Activated CD4-positive, alpha-beta T cell treated with anti-CD3 and anti-CD28 coated beads for 48 hours (primary cell): ENCODE measurements at regions not wholly inside any gene's neighbourhood (a gene's known extent, or its start where the extent isn't known, plus 50 kb on each side); places are given as distances from the start of the nearest gene placed in this dataset.

Experiments
- DNase-seq: peaks from one replicate; pipeline ENCODE4 v3.0.0-alpha.2; 2020

DNA sequence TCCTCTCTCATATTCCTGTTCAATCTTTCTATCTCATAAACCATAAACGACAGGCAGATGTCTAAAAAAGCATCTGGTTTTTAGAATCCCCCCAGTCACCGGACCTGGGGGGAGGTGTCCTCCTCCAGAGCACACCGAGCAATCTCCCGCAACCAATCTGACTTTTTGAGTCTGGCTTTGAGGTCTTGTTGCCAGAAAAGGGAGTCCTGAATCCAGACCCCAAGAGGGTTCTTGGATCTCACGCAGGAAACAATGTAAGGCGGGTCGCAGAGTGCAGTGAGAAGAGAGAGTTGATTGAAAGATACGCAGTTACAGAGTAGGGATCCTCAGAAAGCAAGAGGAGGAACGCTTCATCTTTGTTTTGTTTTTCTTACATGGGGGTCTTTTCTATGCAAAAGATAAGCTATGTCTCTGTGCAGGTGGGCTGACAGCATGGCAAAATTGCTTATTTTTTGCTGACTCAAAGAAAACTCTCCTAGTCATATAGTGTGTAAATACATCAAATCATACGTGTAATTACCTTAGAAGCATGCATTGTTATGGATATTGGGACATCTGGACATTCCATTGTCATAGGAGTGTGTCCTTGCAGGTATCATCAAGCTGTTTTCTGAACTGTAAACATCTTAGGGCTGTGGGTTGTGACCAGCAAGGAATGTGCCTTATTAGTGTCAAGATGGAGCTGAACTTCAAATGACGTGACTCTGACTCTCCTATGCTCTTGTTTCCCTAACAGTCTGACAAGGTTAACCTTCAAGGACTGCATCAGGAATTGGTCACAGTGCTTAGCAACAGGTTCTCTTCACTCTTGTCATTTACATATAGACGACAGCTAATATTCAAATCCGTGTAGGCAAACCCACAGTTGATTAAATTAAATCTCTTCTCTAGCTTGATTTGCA lies 159.3 kb upstream of the DAPK1 start:
- DNase-seq: no peak

DNA sequence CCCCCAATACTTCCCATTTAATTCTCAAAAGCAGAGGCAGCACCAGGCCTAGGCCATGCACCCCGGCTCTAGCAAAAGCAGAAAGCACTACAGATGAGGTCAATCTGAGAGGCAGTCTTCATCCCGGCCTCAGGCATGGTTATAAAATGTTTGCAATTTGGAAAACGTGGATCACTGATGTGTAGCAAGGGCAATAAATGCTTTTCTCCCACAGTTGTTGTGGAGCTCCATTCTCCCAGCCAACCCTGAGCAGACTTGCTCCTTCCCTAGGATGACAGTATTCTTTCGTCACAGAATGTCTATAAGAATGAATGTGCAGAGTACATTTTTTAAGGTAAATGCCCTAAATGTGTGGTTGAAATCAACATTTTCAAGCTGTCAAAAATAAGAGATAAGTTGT lies 157.3 kb upstream of the DAPK1 start:
- no peak for DNase-seq

DNA sequence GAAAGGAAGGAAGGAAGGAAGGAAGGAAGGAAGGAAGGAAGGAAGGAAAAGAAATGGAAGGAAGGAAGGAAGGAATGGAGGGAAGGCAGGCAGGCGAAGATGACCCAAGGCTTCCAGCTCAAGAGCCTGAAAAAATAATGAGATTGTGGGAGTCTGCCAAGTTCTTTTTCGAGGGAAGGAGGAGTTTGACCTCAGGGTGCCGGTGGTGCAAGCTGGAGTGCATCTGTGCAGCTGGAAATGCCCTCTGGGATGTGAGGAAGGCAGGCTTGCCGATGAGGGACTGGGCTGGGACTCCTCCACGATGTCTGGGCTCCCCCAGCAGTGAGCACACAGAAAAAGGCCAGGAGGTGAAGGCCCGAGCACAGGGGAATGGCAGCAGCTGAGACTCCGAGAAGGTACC lies 154.9 kb upstream of the DAPK1 start:
- DNase-seq: no peak

DNA sequence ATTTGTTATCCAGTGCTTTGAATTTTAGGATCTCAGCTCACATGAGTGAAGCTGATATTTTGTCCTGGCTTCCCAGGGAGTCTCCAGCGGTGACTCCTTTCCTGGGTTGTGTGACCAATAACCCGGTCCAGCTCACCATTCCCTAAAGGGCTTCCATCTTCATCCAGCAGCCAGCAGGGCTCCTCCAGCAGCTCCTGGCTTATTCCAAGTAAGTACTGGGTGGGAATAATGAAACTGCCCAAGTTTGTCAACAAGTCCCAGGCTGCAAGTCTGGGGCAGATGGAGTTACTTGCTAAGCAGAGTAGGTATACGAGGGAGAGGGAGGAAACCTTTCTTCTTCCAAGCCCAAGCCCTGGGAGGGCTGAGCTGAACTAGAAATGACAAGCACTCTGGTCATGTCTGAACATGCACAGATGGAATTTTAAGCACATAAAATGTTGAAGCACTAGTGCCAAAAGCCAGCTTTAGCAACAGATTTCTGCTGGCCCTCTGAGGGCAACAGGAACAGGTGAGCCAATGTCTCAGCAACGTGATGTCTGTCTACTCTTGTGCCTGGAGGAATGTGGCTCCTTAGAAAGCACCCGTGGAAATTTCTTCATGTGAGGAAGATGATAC lies 153.7 kb upstream of the DAPK1 start:
- DNase-seq: no peak

DNA sequence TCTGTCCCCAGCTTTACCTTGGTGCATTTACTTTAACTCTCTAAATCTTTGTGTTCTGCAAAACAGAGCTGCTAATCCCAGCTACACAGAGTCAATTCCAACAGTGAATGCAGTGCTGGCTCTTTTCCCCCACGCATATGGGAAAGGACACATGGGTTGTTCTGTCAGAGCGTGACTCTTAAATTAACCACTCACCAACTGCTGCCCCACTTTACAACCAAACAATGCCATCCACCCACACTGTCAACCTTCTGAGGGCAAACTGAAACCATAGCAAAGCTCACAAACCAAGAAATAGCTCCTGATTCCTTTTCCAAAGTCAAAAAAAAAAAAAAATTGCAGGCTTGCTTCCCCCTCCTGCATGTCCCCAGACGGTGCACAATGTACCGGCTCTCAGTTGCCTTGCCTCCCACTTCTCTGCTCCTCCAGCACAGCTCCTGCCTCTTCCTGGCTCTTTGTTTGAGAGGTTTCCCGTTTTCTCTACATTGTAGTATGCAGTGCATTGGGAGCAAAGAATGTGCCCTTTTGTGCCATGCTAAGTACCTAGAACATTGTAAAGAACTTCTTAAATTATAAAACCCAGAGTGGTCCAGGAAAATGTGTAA lies 151.5 kb upstream of the DAPK1 start:
- no peak for DNase-seq

DNA sequence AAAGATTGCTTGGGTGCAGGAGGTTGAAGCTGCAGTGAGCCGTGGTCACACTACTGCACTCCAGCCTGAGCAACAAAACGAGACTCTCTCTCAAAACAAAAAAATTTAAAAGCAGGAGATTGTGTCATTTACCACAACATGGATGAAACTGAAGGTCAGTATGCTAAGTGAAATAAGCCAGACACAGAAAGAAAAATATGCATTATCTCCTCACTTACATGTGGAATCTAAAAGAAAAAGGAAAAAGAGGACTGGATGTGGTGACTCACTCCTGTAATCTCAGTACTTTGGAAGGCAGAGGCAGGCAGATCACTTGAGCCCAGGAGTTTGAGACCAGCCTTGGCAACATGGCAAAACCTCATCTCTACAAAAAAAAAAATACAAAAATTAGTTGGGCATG lies 146.8 kb upstream of the DAPK1 start:
- no peak for DNase-seq

DNA sequence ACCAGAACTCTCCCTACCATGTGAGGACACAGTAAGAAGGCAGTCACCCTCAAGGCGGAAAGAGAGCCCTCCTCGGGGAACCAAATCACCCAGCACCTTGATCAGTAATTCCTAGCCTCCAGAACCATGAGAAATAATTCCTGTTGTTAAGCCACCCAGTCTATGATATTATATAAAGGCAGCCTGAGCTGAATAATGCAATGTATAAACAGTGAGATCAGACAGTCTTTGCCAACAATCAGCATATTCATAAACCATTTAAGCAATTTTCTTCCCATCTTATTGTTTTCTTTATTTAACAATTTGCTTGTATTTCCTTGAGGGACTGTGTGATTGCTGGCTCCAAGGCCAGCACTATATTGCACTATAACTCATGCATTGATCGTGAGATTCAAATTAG lies 144.4 kb upstream of the DAPK1 start:
- no peak for DNase-seq

DNA sequence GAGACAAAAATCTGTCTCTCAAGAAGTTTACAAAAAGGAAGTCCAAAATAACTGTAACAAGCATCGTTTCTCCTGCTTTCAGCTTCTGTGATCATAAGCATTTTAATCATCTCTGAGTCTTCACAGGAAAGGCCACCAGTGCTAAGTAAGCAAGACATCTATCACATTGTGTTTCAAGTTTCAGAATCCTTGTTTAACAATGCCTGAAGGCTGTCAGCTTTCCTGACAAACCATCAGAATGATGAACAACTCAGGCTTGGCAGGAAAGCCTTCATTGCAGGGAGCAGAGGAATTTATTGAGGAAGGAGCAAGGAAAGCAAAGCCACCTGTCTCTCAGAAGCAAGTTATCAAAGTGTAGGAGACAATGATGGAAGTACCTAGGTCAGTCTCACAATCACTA lies 143.5 kb upstream of the DAPK1 start:
- no peak for DNase-seq

DNA sequence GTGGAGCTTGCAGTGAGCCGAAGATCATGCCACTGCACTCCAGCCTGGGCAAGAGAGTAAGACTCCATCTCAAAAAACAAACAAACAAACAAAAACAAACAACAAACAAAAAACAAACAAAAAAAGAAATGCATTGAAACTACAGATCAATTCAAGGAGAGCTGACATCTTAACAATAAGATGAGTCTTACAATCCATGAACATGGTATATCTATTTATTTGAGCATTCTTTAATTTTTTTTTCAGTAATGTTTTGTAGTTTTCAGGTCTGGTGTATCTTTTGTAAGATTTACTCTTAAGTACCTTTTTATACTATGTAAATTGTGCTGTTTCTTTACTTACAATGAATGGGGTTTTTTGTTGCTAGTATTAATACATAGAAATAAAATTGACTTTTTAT lies 140.1 kb upstream of the DAPK1 start:
- no peak for DNase-seq

DNA sequence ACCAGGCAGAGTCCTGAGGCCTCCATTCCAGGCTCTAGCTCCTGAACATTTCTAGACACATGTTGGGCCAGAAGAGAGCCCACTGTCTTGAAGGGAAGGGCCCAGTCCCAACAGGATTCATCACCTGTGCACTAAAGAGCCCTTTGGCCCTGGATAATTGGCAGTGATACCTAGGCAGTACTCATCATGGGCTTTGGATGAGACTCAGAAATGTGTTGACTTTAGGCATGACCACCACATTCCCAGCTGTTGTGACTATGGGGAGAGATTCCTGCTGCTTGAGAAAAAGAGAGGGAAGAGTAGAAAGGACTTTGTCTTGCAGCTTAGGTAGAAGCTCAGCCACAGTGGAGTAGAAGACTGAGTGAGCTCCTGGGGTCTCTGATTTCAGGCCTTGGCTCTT lies 138.4 kb upstream of the DAPK1 start:
- no peak for DNase-seq

DNA sequence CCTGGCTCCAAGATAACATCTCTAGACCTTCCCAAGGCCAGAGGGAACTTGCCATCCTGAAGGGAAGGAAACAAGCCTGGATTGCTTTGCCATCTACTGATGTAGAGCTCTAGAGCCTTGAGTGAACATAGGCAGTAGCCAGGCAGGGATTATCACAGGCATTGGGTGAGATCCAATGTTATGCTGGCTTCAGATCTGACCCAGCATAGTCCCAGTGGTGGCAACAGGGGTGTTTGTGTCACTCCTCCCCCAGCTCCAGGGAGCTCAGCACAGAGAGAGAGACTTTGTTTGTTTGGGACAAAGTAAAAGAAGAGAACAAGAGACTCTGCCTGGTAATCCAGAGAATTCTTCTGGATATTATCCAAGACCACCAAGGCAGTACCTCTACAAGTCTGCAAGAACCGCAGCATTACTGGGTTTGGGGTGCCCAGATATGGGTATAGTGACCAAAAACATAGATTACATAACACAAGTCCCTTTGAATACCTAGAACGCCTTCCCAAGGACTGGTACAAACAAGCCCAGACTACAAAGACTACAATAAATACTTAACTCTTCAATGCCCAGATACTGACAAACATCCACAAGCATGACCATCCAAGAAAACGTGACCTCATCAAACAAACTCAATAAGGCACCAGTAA lies 137.6 kb upstream of the DAPK1 start:
- DNase-seq: no peak

DNA sequence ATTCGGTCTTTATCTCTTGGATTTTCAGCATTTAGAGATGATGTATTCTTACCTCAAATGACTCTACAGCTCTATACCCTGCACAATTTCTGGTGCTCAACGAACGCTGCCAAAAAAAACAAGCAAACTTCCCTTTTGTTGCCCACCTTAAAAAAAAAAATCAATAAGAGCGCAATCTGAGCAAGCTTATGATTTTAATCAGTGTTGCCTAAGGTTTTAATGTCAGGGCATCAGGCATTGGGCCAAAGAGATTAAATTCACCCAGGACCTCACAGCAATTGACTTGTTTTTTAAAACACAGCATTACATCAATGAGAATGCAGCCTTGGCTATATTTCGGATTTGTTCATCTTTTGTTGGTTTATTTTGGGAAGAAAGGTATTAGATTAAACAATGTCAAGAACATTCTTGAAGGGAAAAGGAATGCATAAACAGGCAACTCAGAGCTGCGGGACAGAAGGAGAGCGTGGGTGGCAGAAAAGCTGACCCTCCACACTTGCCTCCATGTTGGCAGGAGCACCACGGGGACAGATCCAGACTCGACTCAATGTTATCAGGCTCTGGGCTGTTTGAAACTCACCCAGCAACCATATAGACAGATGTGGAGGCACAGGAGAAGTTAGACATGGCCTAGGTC lies 127.5 kb upstream of the DAPK1 start:
- no peak for DNase-seq

DNA sequence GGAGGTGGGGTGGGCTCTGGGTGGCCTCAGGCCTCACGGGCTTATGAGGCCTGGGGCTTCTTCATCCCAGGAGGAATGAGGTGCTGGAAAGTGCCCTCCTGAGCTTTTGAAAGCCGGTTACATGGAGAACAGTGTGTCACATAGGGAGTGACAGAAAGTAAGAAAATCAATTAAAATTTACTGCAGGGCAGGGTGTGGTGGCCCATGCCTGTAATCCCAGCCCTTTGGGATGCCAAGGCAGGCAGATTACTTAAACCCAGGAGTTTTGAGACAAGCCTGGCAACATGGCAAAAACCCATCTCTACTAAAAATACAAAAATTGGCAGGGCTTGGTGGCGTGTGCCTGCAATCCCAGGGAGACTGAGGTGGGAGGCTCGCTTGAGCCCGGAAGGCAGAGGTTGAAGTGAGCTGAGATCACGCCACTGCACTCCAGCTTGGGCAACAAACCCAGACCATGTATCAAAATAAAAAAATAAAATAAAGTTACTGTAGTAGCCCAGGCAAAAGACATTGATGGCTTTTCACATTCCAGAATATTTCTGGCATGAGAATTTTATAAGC lies 125.8 kb upstream of the DAPK1 start:
- no peak for DNase-seq

DNA sequence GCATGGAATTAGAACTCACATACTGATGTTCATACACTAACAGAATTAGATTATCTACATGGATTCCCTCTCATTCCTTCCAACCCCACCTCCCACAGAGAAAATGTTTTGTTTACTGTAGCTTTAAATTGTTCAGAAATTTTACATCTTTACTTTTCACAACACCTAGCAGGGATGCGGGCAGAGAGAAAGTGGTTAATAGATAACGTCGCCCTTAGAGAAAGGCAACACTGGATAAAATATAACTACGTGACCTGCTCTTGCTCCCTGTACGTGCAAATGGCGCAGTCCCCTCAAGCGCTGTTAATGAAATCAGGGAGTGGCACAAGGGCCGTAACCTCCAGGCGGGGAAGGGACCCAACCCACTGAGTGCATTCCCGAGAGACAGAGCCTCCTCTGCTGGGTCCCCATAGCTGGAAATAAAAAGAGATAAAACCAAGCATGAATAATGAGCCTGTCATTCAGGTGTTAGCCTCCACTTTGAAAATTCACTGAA lies 125.3 kb upstream of the DAPK1 start:
- no peak for DNase-seq

DNA sequence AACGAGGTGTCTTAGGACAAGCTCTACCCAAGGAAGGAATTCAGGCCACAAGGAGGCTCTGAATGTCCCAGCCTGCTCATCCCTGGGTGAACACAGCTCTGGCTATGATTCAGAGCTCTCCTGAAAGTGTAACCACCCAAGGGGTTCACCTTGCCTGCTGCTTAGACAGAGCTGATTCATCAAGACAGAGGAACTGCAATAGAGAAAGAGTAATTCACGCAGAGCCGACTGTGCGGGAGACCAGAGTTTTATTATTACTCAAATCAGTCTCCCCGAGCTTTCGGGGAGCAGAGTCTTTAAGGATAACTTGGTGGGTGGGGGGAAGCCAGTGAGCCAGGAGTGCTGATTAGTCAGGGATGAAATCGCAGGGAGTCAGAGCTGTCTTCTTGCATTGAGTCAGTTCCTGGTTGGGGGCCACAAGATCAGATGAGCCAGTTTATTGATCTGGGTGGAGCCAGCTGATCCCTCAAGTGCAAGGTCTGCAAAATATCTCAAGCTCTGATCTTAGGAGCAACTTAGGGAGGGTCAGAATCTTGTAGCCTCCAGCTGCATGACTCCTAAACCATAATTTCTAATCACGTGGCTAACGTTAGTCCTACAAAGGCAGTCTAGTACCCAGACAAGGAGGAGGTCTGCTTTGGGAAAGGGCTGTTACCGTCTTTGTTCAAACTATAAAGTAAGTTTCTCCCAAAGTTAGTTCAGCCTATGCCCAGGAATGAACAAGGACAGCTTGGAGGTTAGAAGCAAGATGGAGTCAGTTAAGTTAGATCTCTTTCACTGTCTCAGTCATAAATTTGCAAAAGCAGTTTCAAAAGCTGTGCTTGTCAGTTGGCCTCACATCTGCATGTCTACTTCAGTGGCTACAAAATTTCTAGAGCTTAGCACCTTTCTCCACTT lies 123.4 kb upstream of the DAPK1 start:
- peak; percentile 78 for DNase-seq

DNA sequence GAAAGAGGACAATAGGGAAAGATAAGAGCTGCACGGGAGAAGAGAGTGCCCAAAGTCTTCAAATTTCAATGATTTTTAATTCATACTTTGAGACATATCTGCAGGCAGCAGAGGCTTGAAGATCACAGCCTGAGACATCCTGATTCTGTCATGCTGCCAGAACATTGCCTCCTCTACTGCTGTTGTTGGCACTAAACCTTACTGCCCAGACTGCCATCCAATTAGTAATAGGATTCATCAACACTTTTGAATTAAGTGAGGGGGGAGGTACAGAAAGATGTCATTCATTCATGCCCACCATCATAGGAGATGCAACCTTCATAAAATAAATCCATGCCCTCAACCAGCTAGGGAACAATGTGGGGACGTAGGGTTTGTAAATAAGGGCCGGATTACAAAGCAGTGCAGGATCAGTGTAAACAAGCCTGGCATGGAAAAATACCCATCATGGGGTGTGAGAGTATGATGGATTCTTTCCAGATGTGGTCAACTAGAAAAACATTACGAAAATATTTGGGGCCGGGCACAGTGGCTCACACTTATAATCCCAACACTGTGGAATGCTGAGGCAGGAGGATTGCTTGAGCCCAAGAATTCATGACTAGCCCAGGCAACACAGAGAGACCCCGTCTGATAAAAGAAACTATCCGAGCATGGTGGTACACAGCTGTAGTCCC lies 122.1 kb upstream of the DAPK1 start:
- no peak for DNase-seq

DNA sequence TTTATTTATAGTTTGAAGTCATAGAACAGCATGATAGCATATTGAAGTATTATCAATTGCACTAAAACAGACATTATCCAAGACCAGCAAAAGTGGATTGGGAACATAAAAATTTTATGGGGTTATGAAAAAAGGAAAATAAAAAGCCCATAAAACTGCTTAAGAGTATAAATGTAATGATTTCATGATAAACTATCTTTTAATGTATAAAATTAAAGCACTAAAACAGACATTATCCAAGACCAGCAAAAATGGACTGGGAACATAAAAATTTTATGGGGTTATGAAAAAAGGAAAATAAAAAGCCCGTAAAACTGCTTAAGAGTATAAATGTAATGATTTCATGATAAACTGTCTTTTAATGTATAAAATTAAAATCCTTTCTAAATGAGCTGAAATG lies 119.0 kb upstream of the DAPK1 start:
- DNase-seq: no peak

DNA sequence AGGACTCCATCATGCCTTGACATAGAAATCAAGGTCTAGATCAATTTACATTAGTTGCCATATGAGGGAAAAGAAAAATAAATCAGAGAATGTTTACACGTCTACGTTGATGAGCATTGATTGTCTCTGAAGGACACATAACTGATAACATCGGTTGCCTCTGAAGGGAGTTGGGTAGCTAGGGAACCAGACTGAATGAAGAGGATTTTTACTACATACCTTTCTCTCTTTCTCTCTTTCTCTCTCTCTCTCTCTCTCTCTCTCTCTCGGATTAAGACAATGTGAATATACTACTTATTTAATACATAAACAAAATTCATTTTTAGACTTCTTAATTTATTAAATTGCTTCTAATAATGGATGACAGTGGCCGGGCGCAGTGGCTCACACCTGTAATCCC lies 118.4 kb upstream of the DAPK1 start:
- no peak for DNase-seq

DNA sequence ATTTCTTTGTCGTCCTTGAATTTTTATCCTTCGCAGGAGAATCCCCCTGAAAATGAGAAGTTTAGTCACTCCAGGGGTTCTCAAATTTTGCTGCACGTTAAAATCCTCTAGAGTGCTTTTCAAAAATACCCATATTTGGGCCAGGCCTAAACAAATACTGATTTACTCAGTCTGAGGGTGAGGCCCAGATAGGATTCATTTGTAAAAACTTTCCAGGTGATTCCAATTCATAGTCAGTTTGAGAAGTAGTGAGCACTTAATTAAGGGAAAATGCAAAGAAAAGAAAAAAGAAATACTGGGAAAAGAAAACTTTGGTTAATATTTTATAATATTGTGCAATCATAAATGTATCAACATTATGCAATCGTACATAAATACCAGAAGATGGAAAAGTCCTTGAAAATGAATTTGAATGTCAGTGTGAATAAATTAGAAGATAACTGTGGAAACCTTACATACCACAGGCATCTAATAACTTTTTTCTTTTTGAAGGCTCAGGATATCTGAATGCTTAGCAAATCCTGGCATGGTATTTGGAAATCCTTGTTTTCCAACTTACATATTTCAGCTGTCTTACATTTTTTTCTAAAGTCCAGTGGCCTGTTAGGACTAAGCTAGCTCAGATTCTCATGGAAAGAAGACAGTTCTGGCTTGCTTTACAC lies 116.5 kb upstream of the DAPK1 start:
- no peak for DNase-seq

DNA sequence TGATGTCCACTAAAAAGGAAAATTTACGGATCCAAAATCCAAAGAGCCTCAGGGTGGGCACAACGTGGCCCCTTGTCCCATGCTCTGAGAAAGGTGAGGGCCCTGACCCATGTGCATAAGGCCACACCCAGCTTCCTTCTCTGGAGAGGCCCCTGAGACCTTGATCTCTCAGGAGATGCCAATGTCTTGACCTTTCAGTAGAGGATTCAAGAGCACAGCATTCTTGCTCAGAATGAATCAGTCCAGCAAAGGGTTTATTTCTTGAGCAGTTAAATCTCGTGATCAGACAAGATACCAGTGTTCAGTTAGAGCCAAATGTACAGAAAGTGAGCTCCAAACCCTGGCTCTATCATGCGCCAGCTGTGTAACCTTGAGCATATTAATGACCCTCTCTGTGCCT lies 115.9 kb upstream of the DAPK1 start:
- no peak for DNase-seq

DNA sequence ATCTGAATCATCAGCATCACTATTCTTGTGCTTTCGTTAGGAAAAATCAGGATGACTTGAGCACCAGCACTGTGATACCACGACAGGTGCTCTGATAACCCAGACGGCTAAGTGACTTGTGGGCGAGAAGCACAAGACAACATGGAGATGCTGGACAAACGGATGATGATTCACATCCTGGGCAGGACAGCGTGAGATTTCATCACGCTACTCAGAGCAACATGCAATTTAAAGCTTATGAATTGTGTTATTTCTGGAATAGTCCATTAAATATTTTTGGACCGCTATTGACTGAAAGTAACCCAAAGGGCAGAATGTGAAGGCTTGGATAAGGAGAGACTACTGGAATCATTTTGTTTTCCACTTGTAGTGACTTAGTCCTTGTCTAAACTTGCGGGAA lies 114.8 kb upstream of the DAPK1 start:
- DNase-seq: no peak
